ENCODE measurements at regions not wholly inside any gene's neighbourhood (a gene's known extent, or its start where the extent isn't known, plus 50 kb on each side); places are given as distances from the start of the nearest gene placed in this dataset.
A peak's percentile ranks its signal among the peaks of the same experiment; 100 is the strongest.

GRCh38 chr7:27367179-27367932, 124.8 kb downstream of the EVX1 start:
- ChIA-PET POLR2A (no interaction called here), CTCF (no interaction called here)
- DNase-seq (ENCODE audit: low read depth, low spot score) (no peak), ATAC-seq (peak; percentile 49)
- Histone ChIP-seq H3K9me3 (ENCODE audit: control insufficient read depth, insufficient read depth, low read depth, low read length) (no peaks in the 10 kb centered on the region), H3K4me3 (ENCODE audit: low read depth in 2 of 2, low read length in 2 of 2) (no peak overlapping the region), H3K27me3 (ENCODE audit: control insufficient read depth, insufficient read depth, low read length) (no peaks in the 10 kb centered on the region), H3K4me1 (ENCODE audit: control insufficient read depth, insufficient read depth, low read length) (no peaks in the 10 kb centered on the region), H3K36me3 (ENCODE audit: control insufficient read depth, insufficient read depth, low read length) (no peaks in the 10 kb centered on the region), H3K27ac (ENCODE audit: low read length) (no peak overlapping the region)
- in situ Hi-C loops (cut with HindIII; ENCODE audit: low pct_unique_long_range_greater_than_20kb, low sequenced_read_pairs) (no loop called here), intact Hi-C loops (cut with micrococcal nuclease; ENCODE audit: unreplicated experiment) (no loop called here)
- BruUV-seq (replicated peaks): no TSS peak
- no peak for TF ChIP-seq POLR2AphosphoS5 (IDR thresholded peaks at IDR 0.05; ENCODE audit: low read depth, low read length)
- TF ChIP-seq, protein P1, sequence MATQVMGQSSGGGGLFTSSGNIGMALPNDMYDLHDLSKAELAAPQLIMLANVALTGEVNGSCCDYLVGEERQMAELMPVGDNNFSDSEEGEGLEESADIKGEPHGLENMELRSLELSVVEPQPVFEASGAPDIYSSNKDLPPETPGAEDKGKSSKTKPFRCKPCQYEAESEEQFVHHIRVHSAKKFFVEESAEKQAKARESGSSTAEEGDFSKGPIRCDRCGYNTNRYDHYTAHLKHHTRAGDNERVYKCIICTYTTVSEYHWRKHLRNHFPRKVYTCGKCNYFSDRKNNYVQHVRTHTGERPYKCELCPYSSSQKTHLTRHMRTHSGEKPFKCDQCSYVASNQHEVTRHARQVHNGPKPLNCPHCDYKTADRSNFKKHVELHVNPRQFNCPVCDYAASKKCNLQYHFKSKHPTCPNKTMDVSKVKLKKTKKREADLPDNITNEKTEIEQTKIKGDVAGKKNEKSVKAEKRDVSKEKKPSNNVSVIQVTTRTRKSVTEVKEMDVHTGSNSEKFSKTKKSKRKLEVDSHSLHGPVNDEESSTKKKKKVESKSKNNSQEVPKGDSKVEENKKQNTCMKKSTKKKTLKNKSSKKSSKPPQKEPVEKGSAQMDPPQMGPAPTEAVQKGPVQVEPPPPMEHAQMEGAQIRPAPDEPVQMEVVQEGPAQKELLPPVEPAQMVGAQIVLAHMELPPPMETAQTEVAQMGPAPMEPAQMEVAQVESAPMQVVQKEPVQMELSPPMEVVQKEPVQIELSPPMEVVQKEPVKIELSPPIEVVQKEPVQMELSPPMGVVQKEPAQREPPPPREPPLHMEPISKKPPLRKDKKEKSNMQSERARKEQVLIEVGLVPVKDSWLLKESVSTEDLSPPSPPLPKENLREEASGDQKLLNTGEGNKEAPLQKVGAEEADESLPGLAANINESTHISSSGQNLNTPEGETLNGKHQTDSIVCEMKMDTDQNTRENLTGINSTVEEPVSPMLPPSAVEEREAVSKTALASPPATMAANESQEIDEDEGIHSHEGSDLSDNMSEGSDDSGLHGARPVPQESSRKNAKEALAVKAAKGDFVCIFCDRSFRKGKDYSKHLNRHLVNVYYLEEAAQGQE (IDR thresholded peaks at IDR 0.05; ENCODE audit: insufficient read depth in 1 of 2, low read depth in 2 of 2, low read length in 1 of 2): no peak

DNA sequence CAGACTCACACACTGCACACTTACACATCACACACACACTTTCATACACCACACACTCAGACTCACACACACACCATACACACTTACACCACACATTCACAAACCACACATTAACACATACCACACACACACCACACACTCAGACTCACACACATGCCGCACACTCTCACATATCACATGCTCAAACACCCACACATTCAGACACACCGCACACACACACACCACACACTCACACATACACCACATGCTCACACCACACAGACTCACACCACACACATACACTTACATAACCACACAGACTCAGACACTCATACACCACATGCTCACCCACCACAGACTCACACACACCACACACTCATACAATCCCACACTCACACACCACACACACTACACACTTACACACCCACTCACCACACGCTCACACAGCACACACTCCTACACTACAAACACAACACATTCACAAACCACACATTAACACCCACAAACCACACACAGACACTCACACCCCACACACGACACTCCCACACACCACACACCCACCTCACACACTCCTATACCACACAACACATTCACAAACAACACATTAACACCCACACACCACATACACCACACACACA, 125.4 kb downstream of the EVX1 start:
- CTCF ChIA-PET: no interaction called here
- no TSS peak for BruUV-seq (replicated peaks)
- H3K27me3 ChIP-seq (ENCODE audit: control insufficient read depth, insufficient read depth, low read length): no peaks in the 10 kb centered on the region
- no peaks in the 10 kb centered on the region for H3K36me3 ChIP-seq (ENCODE audit: control insufficient read depth, insufficient read depth, low read length)
- intact Hi-C loops (cut with micrococcal nuclease; ENCODE audit: unreplicated experiment) (no loop called here), in situ Hi-C loops (cut with HindIII; ENCODE audit: low pct_unique_long_range_greater_than_20kb, low sequenced_read_pairs) (no loop called here)
- no peaks in the 10 kb centered on the region for H3K4me1 ChIP-seq (ENCODE audit: control insufficient read depth, insufficient read depth, low read length)
- H3K27ac ChIP-seq (ENCODE audit: low read length): peak overlapping the region; percentile 5; the same call in 1 of the 2 replicates
- H3K4me3 ChIP-seq (ENCODE audit: low read depth in 2 of 2, low read length in 2 of 2): no peak overlapping the region
- no peak for TF ChIP-seq TCF7L2 (IDR thresholded peaks at IDR 0.05; ENCODE audit: low read depth, low read length)
- TF ChIP-seq, protein P2, sequence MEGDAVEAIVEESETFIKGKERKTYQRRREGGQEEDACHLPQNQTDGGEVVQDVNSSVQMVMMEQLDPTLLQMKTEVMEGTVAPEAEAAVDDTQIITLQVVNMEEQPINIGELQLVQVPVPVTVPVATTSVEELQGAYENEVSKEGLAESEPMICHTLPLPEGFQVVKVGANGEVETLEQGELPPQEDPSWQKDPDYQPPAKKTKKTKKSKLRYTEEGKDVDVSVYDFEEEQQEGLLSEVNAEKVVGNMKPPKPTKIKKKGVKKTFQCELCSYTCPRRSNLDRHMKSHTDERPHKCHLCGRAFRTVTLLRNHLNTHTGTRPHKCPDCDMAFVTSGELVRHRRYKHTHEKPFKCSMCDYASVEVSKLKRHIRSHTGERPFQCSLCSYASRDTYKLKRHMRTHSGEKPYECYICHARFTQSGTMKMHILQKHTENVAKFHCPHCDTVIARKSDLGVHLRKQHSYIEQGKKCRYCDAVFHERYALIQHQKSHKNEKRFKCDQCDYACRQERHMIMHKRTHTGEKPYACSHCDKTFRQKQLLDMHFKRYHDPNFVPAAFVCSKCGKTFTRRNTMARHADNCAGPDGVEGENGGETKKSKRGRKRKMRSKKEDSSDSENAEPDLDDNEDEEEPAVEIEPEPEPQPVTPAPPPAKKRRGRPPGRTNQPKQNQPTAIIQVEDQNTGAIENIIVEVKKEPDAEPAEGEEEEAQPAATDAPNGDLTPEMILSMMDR (IDR thresholded peaks at IDR 0.05): no peak
- TF ChIP-seq, protein P1 (IDR thresholded peaks at IDR 0.05; ENCODE audit: insufficient read depth in 1 of 2, low read depth in 2 of 2, low read length in 1 of 2): no peak
- TF ChIP-seq SIN3A (IDR thresholded peaks at IDR 0.05; ENCODE audit: borderline replicate concordance, insufficient read depth, low read depth, low read length): no peak
- no peak for TF ChIP-seq POLR2AphosphoS5 (IDR thresholded peaks at IDR 0.05; ENCODE audit: low read depth, low read length)
- no peak for DNase-seq (ENCODE audit: low read depth, low spot score)
- POLR2A ChIA-PET: no interaction called here
- no peaks in the 10 kb centered on the region for H3K9me3 ChIP-seq (ENCODE audit: control insufficient read depth, insufficient read depth, low read depth, low read length)
- ATAC-seq: no peak
